Fibroblast of villous mesenchyme (primary cell): ENCODE measurements at regions not wholly inside any gene's neighbourhood (a gene's known extent, or its start where the extent isn't known, plus 50 kb on each side); places are given as distances from the start of the nearest gene placed in this dataset.
"Not testable (repeated sequence)": the region's sequence is repeated elsewhere in the genome, so short reads cannot be mapped to it uniquely, and the experiment has no call there.

ENCODE experiments used
- DNase-seq: peaks from one replicate; pipeline ENCODE4 v3.0.0-alpha.2; 2010; ENCODE audit warnings: low read depth
- H3K4me3 ChIP-seq: 2 replicates; pipeline ENCODE4 v1.5.1; 2011; ENCODE audit warnings: low read depth, mild to moderate bottlenecking, low read length
- CTCF ChIP-seq: IDR thresholded peaks from 2 replicates; pipeline ENCODE4 v1.5.1; 2012; ENCODE audit warnings: low read depth, mild to moderate bottlenecking, low read length; ENCODE audit not compliant: insufficient read depth

- TF ChIP-seq CTCF = no peak
- no peak for DNase-seq
- H3K4me3 ChIP-seq = no peak overlapping the region
These were observed 1259.7 kb upstream of the RAG2 start for GRCh38 chr11:37857726-37858125.

GRCh38 chr11:37849706-37850105 is 1251.7 kb upstream of the RAG2 start:
- H3K4me3 ChIP-seq = no peak overlapping the region
- TF ChIP-seq CTCF = no peak
- no peak for DNase-seq

- no peak for DNase-seq
- H3K4me3 ChIP-seq = no peak overlapping the region
These were observed 1245.6 kb upstream of the RAG2 start for GRCh38 chr11:37843603-37844002.

GRCh38 chr11:37841016-37841415 is 1243.0 kb upstream of the RAG2 start:
- DNase-seq = no peak
- TF ChIP-seq CTCF = no peak
- H3K4me3 ChIP-seq = no peak overlapping the region

More at GRCh38 chr11:37843603-37844002, 1245.6 kb upstream of the RAG2 start:
- TF ChIP-seq CTCF = no peak

- not testable (repeated sequence) for H3K4me3 ChIP-seq, DNase-seq
These were observed 1242.3 kb upstream of the RAG2 start for GRCh38 chr11:37840345-37840744.

- DNase-seq = no peak
- no peak overlapping the region for H3K4me3 ChIP-seq
- TF ChIP-seq CTCF = no peak
These were observed 1232.5 kb upstream of the RAG2 start for GRCh38 chr11:37830529-37830928.

- no peak for DNase-seq
- TF ChIP-seq CTCF = no peak
- H3K4me3 ChIP-seq = no peak overlapping the region
These were observed 1219.8 kb upstream of the RAG2 start for GRCh38 chr11:37817727-37818270.
